RKO (cell line): ENCODE measurements at regions not wholly inside any gene's neighbourhood (a gene's known extent, or its start where the extent isn't known, plus 50 kb on each side); places are given as distances from the start of the nearest gene placed in this dataset.
"Not testable (repeated sequence)": the region's sequence is repeated elsewhere in the genome, so short reads cannot be mapped to it uniquely, and the experiment has no call there.

Experiments
- DNase-seq: peaks from one replicate; pipeline ENCODE4 v3.0.0-alpha.2; 2016; ENCODE audit warnings: low spot score

GRCh38 chr18:76013057-76013456 is 482.0 kb downstream of the ZNF516 start:
- no peak for DNase-seq

- no peak for DNase-seq
Measured at GRCh38 chr18:76005632-76006208, 489.3 kb downstream of the ZNF516 start.

GRCh38 chr18:75987913-75988312 is 507.1 kb downstream of the ZNF516 start:
- not testable (repeated sequence) for DNase-seq

- DNase-seq = no peak
Measured at GRCh38 chr18:75984853-75985252, 510.2 kb downstream of the ZNF516 start.

- no peak for DNase-seq
Measured at GRCh38 chr18:75981102-75981501, 513.9 kb downstream of the ZNF516 start.

GRCh38 chr18:75977081-75977480 is 518.0 kb downstream of the ZNF516 start:
- DNase-seq = no peak

- DNase-seq = no peak
Measured at GRCh38 chr18:75970212-75970611, 524.8 kb downstream of the ZNF516 start.

GRCh38 chr18:75966431-75966830 is 528.6 kb downstream of the ZNF516 start:
- DNase-seq = no peak

GRCh38 chr18:75962036-75962572 is 532.9 kb downstream of the ZNF516 start:
- DNase-seq = no peak

- not testable (repeated sequence) for DNase-seq
Measured at GRCh38 chr18:75960356-75960755, 532.9 kb upstream of the SMIM21 start.

- no peak for DNase-seq
Measured at GRCh38 chr18:75959150-75959549, 531.6 kb upstream of the SMIM21 start.

- DNase-seq = peak; percentile 19
Measured at GRCh38 chr18:75958683-75959082, 531.2 kb upstream of the SMIM21 start.

GRCh38 chr18:75945265-75945933 is 517.9 kb upstream of the SMIM21 start:
- DNase-seq = no peak

GRCh38 chr18:75937306-75937705 is 509.8 kb upstream of the SMIM21 start:
- no peak for DNase-seq

- DNase-seq = no peak
Measured at GRCh38 chr18:75936862-75937261, 509.4 kb upstream of the SMIM21 start.

GRCh38 chr18:75931079-75931478 is 503.6 kb upstream of the SMIM21 start:
- no peak for DNase-seq

- DNase-seq = no peak
Measured at GRCh38 chr18:75928706-75929105, 501.2 kb upstream of the SMIM21 start.

- DNase-seq = no peak
Measured at GRCh38 chr18:75927791-75928190, 500.3 kb upstream of the SMIM21 start.

- peak; percentile 3 for DNase-seq
Measured at GRCh38 chr18:75926811-75927210, 499.3 kb upstream of the SMIM21 start.

- DNase-seq = peak; percentile 18
Measured at GRCh38 chr18:75923169-75923568, 495.7 kb upstream of the SMIM21 start.

GRCh38 chr18:75916624-75916982 is 489.1 kb upstream of the SMIM21 start:
- no peak for DNase-seq

- no peak for DNase-seq
Measured at GRCh38 chr18:75915941-75916623, 488.6 kb upstream of the SMIM21 start.

- no peak for DNase-seq
Measured at GRCh38 chr18:75912829-75913228, 485.3 kb upstream of the SMIM21 start.
